ENCODE measurements at regions not wholly inside any gene's neighbourhood (a gene's known extent, or its start where the extent isn't known, plus 50 kb on each side); places are given as distances from the start of the nearest gene placed in this dataset.

DNA sequence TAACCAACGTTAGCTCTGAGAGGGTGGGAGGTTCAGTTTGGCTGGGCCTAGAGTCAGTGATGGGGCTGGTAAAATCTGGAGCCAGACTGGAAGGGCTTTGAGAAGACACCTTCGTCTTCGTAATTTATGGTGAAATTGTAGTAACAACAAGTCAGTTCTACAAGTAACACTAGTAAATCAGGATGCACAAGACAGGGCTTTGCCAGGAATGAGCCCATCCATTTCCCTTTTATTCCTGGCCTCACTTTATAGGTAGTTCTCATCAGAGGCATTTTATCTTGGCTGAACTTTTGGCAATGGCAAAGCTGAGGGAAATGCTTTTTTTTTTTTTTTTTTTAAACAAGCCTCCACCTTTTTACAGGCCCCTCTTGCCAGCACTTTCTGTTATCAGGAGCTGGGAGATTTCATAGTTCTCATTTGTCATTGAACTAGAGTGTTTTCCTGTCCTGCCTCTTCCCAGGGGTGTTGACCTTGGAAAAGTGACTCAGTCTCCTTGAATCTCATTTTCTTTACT lies 110.5 kb upstream of the KLF4 start:
- TF ChIP-seq, protein P1, sequence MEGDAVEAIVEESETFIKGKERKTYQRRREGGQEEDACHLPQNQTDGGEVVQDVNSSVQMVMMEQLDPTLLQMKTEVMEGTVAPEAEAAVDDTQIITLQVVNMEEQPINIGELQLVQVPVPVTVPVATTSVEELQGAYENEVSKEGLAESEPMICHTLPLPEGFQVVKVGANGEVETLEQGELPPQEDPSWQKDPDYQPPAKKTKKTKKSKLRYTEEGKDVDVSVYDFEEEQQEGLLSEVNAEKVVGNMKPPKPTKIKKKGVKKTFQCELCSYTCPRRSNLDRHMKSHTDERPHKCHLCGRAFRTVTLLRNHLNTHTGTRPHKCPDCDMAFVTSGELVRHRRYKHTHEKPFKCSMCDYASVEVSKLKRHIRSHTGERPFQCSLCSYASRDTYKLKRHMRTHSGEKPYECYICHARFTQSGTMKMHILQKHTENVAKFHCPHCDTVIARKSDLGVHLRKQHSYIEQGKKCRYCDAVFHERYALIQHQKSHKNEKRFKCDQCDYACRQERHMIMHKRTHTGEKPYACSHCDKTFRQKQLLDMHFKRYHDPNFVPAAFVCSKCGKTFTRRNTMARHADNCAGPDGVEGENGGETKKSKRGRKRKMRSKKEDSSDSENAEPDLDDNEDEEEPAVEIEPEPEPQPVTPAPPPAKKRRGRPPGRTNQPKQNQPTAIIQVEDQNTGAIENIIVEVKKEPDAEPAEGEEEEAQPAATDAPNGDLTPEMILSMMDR (IDR thresholded peaks at IDR 0.05): no peak
- no peak for TF ChIP-seq POLR2AphosphoS5 (IDR thresholded peaks at IDR 0.05)
